ENCODE measurements at regions not wholly inside any gene's neighbourhood (a gene's known extent, or its start where the extent isn't known, plus 50 kb on each side); places are given as distances from the start of the nearest gene placed in this dataset.

DNA sequence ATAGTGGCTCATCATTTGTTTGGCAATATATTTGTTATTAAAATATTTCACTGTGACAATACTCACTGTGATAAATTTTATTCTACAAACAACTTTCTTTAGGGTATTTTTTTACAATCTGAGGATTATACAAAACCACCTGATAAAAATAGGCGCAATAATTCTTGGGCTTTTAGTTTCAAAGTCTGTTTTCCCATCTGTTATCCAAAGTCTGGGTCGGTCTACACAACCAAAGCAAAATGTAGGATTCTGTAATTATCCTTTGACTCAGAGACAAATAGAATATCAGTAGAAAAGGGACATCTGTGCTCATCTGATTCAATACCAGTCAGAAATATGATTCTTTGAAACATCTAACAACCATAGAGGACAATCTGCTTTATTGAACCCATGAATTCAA is 271.8 kb upstream of the AMIGO2 start:
- WGBS, 2 experiments (ENCODE audit: extremely low coverage in 2 of 2, insufficient read length in 1 of 2), result no CpG with 5 or more reads among the region's 2 CpGs
- H3K4me3 ChIP-seq (ENCODE audit: insufficient read depth, low read depth, low read length), result no peak overlapping the region
- in situ Hi-C loops (cut with MboI; ENCODE audit: low sequenced_read_pairs), result no loop called here
- peaks cover 2% of the 10 kb centered on the region for H3K4me1 ChIP-seq (ENCODE audit: control insufficient read depth, insufficient read depth, low read length)
- no peaks in the 10 kb centered on the region for H3K9me1 ChIP-seq (ENCODE audit: insufficient read depth, low read length)
- H4K20me1 ChIP-seq (ENCODE audit: insufficient read depth, low read length), result no peaks in the 10 kb centered on the region
- no peak overlapping the region for H3K9ac ChIP-seq (ENCODE audit: low read depth, low read length)
- no peak overlapping the region for H2BK15ac ChIP-seq (ENCODE audit: low read depth, low read length)
- intact Hi-C loops (cut with micrococcal nuclease), result no loop called here
- no peak overlapping the region for H2AK5ac ChIP-seq (ENCODE audit: low read depth, low read length)
- DNase-seq (no peak), ATAC-seq (ENCODE audit: low read depth) (no peak)
- H2BK20ac ChIP-seq (ENCODE audit: low read depth, low read length), result no peak overlapping the region
- BruUV-seq (replicated peaks), result no TSS peak
- no peak for TF ChIP-seq BHLHE40 (IDR thresholded peaks at IDR 0.05; ENCODE audit: low read depth, low read length)
- no peak for TF ChIP-seq MXI1 (IDR thresholded peaks at IDR 0.05; ENCODE audit: borderline replicate concordance, low read depth, low read length)
- no peak for TF ChIP-seq RCOR1 (IDR thresholded peaks at IDR 0.05; ENCODE audit: insufficient replicate concordance, low read length)
- no peak for TF ChIP-seq CHD1 (IDR thresholded peaks at IDR 0.05; ENCODE audit: low read depth, low read length)
- no peak for TF ChIP-seq CEBPB (IDR thresholded peaks at IDR 0.05; ENCODE audit: low read depth, low read length)
- TF ChIP-seq RFX5 (IDR thresholded peaks at IDR 0.05; ENCODE audit: low read depth, low read length), result no peak
- H2AFZ ChIP-seq (replicated peaks; ENCODE audit: low read length, poor library complexity), result no peak overlapping the region
- no peaks in the 10 kb centered on the region for H3K27me3 ChIP-seq (ENCODE audit: control insufficient read depth, insufficient read depth, low read length)
- no peak overlapping the region for H2BK5ac ChIP-seq (ENCODE audit: low read depth, low read length, poor library complexity, severe bottlenecking)
- ChIA-PET POLR2A (ENCODE audit: unreplicated experiment) (no interaction called here), CTCF (no interaction called here)
- H3K18ac ChIP-seq (ENCODE audit: low read depth, low read length), result no peak overlapping the region
- H4K5ac ChIP-seq (ENCODE audit: low read depth, low read length), result no peak overlapping the region
- H3K56ac ChIP-seq (ENCODE audit: extremely low read depth, insufficient read depth, low read length), result no peak overlapping the region
- no peak overlapping the region for H3K4ac ChIP-seq (ENCODE audit: low read depth, low read length)
- no peak overlapping the region for H3K4me2 ChIP-seq (ENCODE audit: low read depth, low read length)
- H3K27ac ChIP-seq (ENCODE audit: insufficient read depth, low read length), result no peak overlapping the region
- no peak overlapping the region for H2BK120ac ChIP-seq (ENCODE audit: low read depth, low read length)
- H3K9me3 ChIP-seq (ENCODE audit: control insufficient read depth, insufficient read depth, low read length), result no peaks in the 10 kb centered on the region
- no peak overlapping the region for H4K91ac ChIP-seq (ENCODE audit: insufficient read depth, low read depth, low read length)
- dilution Hi-C loops (cut with HindIII; ENCODE audit: low sequenced_read_pairs, unreplicated experiment), result no loop called here
- H3K23ac ChIP-seq (ENCODE audit: low read depth, low read length), result no peak overlapping the region
- no peak overlapping the region for H3K14ac ChIP-seq (replicated peaks; ENCODE audit: low read depth, low read length)
- no peaks in the 10 kb centered on the region for H3K79me1 ChIP-seq (ENCODE audit: low read depth in 1 of 2, low read length in 2 of 2)
- no peaks in the 10 kb centered on the region for H3K36me3 ChIP-seq (ENCODE audit: control insufficient read depth, insufficient read depth, low read length)
- no peak overlapping the region for H2AK9ac ChIP-seq (replicated peaks; ENCODE audit: low read depth, low read length, poor library complexity)
- no peak overlapping the region for H4K8ac ChIP-seq (ENCODE audit: low read depth in 2 of 2, low read length in 2 of 2)
